NOMO-1 treated with dmso at 0.1 percent for 144 hours (cell line): ENCODE measurements at regions not wholly inside any gene's neighbourhood (a gene's known extent, or its start where the extent isn't known, plus 50 kb on each side); places are given as distances from the start of the nearest gene placed in this dataset.
"Not testable (repeated sequence)": the region's sequence is repeated elsewhere in the genome, so short reads cannot be mapped to it uniquely, and the experiment has no call there.

ENCODE experiments used
- DNase-seq: peaks from one replicate; lab custom pipeline; 2025; ENCODE audit not compliant: unreplicated experiment; lab: John Stamatoyannopoulos, UW

DNA sequence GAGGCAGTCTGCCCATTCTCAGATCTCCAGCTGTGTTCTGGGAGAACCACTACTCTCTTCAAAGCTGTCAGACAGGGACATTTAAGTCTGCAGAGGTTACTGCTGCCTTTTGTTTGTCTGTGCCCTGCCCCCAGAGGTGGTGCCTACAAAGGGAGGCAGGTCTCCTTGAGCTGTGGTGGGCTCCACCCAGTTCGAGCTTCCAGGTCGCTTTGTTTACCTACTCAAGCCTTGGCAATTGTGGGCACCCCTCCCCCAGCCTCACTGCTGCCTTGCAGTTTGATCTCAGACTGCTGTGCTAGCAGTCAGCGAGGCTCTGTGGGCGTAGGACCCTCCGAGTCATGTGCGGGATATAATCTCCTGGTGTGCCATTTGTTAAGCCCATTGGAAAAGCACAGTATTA is 640.9 kb upstream of the SYNCRIP start:
- not testable (repeated sequence) for DNase-seq

DNA sequence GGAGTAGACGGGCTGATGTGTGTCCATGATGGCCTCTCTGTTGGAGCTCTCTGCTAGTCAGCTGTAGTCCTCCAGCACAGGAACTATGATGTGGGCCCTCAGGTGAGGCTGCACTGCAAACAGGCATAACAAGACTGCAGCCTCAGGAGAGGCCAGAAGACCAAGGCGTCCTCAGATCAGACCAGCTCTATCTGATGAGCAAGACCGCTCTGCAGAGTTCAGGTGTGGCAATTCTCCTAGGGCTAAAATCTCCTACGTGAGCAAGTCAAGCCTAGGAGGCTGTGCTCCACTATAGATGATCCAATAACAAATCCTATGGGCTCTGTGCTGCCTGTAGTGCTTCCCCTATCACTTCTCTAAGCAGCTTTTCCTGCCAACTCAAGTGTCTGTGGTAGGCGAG is 633.4 kb upstream of the SYNCRIP start:
- no peak for DNase-seq

DNA sequence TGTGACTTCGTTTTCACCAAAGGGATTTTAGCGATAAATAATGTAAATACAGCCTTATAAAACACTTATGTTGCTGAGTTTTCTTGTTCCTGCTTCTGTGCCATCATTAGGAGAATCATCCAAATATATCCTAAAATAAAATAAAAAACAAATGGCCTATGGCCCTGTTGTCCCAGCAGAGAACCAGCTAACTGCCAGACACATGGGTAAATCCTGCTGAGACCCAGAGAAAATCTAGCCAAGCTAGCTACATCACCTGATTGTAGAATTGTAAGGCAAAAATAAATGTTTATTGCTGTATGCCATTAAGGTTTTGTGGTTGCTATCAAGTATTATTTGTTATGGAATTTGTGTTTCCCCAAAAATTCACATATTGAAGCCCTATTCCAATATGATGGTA is 631.2 kb upstream of the SYNCRIP start:
- no peak for DNase-seq

DNA sequence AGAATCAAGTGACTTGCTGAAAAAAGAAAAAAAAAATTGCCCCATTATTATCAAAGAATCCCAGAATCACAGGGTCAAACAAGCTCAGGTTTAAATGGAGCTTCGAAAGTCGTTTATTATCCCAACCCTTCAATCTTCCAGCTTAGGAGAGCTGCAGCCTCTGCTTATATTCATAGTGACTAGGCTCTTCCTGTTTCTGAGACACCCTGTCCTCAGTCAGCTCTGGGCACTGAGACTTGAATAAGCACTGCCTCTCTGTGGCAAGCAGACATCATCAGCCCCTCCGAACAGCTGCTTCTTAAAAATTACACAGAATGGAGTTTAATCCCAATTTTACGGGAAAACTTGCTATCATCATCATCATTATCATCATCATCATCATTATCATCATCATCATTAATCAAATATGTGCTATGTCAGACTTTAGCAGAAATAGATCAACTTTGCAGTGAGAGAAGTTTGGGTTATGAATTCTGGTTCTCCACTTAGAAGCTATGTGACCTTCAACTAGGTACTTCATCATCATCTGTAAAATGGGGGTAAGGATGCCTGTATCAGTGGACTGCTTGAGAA is 614.0 kb upstream of the SYNCRIP start:
- no peak for DNase-seq

DNA sequence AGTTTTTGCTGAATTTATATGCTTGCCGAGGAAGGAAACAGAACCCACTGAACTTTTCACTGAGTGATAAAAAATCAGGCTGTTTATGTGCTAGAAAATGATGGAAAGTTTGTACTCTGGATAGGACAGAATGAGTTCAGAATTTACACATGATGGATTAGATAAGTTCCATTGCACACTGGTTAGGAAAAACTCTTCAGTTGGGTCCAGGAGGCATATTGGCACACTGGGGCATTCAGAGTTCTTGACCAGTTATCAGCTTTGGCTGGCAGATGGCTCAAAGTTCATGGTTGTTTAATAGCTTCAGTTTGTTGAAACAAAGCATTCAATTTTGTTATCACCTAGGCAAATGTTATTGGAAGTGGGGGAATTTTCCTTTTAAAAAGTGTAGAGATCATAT is 613.3 kb upstream of the SYNCRIP start:
- DNase-seq, result no peak

DNA sequence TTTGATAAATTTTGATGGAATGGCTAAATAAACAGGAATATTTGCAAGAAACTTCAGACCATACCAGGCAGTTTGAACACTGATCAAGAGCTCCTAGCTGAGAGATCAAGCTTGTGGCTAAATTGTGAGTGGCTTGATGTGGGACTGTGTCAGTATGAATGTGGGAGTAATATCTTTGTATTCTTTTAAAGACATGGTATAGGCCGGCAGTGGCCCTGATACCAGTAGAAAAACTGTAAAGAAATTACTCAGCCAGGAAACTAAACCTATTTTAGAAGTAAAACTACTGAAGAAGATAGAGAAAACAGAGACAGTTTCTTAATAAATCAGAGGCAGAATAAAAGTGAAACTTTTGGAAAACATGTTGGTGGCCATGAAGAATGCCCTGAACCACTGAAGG is 608.4 kb upstream of the SYNCRIP start:
- DNase-seq, result no peak

DNA sequence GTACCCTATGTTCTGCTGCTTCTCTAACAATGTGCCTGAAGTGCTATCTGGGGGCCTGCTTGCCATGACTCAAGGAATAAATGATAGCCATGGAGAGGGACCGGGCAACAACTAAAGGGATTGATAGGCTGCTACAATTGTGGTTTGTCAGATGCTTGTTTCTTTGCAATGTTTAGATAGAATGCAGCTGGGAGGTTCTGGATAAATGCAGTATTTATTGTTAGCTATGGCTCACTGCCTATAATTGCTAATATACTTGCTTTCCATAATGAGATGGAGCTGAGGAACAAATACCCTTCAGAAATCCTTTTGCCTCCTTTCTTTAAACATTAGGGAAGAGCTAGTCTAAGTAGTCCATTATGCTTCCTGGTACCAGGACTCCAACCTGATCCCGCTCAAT is 575.2 kb upstream of the SYNCRIP start:
- DNase-seq, result no peak

DNA sequence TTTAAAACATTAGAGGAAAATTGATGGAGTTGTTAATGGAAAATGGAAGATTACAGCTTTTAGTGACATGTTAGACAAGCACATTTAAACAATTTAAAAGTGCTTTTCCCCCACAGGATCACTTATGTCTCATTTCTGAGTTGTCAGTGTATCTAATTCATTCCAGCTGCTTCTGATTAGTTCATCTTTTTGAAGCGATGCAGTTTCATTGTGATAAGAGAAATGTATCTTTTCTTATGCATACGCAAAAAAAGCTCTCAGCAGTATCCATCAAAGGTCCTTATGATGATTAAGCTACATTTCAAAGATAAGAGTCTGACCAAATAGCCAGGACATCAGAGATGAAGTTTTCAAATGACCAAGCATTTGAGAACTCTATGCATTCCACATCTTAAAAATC is 572.6 kb upstream of the SYNCRIP start:
- DNase-seq, result no peak

DNA sequence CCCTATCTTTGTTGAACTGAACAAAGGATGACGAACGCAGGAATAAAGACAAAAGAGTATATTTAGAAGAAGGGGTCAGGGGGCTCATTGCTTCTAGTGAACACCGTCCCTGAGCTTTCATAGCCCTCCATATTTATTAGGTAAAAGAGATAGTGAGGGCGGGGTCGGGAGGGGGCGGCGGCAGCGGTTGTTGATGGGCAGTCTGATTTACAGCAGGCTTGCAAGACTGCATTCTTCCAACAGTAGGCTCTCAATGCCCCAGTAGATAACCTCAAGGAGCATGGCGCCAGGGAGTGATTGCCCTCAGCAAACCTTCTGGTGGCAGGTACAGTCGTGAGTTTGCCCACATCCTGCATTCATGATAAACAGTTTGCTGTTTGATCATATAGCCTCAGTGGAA is 563.3 kb upstream of the SYNCRIP start:
- DNase-seq, result no peak

DNA sequence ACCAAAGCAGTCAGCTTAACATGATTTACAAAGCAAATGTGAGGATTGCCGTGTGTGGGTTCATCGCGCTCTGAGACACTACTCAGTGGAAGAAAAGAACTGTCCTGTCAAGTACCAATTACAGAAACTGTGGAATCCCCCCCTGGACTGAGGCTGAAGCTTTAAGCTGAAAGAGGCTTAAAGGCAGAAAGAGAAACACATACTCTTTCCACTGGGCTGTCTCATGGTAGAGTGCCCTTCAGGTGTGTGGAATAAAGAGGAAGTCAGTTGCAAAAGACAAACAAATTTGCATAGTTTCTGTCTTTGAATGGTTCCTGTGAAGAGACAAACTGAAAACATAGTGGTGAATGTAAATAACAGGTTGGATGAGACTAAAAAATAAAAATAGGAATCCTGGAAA is 560.4 kb upstream of the SYNCRIP start:
- DNase-seq, result no peak

DNA sequence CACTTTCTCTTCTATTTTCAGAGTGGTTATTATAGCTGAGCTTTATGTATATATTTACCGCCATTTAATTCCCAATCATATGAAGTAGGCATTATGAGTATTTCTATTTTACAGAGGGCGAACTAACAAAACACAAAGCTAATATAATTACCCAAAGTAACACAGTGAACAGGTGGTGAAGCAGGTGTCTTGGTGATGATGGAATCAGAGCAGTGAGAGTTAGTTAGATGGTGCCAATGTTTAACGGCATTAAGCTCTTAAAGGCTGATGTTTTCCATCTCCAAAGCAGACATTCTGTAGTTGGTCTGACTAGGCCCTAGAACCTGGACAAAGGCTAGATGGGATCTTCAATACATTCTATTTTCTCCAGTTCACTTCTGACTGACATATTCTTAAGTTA is 551.1 kb upstream of the SYNCRIP start:
- no peak for DNase-seq

DNA sequence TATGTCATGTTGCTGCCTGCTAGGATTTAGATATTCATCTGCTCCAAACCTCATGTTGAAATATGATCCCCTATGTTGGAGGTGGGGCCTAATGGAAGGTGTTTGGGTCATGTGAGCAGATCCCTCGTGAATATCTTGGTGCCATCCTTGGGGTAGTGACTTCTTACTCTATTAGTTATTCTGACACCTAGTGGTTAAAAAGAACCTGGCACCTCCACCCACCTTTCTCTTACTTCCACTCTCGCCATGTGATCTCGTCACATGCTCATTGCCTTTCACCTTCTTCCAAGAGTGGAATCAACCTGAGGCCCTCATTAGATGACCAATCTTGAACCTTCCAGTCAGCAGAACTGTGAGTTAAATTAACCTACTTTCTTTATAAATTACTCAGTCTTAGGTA is 549.4 kb upstream of the SYNCRIP start:
- no peak for DNase-seq

DNA sequence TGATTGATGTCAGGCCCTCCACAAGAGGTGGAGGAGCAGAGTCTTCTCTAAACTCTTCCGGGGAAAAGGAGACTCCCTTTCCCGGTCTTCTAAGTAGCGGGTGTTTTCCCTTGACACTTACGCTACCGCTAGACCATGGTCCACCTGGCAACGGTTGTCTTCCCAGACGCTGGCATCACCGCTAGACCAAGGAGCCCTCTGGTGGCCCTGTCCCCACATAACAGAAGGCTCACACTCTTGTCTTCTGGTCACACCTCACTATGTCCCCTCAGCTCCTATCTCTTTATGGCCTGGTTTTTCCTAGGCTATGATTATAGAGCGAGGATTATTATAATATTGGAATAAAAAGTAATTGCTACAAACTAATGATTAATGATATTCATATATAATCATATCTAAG is 532.5 kb upstream of the SYNCRIP start:
- not testable (repeated sequence) for DNase-seq

DNA sequence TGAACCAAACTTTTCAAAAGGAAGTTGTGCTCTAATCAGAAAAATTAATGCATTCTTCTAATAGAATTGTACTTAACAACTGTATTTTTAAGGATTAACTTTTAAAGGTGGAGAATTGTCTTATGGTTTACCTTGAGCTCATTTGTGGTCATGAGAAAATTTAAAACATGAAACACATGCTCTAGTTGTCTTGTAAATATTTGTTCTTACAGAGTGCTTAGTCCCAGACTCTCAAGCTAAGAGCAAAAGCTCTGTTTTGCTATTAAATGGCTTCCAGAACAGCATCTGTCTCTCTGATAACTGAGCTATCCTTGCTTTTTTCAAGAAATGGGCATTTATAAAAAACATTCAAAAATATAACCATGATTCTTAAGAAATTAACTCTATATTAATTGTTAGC is 512.2 kb upstream of the SYNCRIP start:
- no peak for DNase-seq

DNA sequence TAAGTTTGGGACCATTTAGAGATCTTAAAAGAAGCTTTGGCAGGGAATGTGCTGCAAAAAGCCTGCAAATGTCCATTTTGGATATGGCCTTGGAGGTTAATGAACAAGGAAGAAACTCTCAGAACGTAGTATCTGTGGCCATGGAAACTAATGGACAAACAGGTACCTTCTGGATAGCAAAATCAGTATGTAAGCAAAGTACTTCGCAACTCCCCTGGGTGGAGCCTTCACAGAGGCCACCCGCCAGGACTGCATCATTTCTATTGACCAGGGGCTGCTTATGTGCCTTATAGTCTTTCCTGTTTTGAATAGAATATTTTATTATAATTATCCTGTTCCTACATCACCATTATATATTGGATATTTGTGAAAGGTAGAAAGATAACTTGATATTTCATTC is 510.8 kb upstream of the SYNCRIP start:
- no peak for DNase-seq

DNA sequence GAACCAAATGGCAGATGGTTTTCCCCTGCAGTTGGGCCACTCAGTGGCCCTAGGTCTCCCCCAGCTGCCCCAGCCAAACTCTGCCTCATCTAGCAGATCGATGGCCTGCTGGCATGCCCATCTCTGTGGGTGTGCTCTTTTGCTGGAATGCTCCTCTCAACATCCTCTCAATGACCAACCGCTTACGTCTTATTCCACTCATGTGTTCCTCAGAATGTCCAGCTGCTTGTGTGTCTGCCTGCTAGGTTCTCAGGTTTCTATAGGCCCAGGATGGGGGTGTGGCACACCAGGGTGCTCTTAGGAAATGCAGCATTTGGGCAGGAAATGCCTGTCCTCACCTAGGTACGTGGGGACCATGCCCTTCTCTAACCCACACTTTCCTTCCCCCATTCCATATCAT is 509.9 kb upstream of the SYNCRIP start:
- no peak for DNase-seq

DNA sequence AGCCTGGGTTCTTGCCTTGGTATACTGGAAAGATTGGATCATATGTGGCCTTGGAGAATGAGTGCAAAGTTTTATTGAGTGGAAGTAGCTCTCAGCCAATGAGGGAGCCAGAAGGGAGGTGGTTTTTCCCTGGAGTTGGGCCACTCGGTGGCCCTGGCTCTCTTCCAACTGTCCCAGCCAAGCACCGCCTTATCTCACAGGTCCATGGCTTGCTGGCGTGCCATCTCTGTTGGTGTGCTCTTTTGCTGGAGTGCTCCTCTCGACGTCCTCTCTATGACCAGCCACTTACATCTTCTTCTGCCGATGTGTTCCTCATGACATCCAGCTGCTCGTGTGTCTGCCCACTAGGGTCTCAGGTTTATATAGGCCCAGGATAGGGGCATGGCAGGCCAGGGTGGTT is 505.9 kb upstream of the SYNCRIP start:
- no peak for DNase-seq

DNA sequence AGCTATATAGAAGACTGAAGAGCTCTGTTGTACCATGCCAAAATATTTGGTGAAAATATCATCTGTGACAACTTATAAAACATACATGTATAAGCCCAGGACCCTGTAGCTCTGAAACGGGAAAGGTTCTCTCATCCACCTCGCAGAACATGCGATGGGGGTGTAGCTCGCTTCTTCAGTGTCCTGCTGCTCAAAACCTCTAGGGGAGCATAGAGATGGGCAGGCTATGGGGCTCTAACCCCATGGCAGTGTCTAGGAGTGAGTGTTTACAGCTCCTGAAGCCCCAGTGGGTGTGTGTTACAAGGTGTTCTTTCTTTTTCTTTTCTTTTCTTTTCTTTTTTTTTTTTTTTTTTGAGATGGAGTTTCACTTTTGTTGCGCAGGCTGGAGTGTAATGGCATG is 505.2 kb upstream of the SYNCRIP start:
- DNase-seq, result no peak

DNA sequence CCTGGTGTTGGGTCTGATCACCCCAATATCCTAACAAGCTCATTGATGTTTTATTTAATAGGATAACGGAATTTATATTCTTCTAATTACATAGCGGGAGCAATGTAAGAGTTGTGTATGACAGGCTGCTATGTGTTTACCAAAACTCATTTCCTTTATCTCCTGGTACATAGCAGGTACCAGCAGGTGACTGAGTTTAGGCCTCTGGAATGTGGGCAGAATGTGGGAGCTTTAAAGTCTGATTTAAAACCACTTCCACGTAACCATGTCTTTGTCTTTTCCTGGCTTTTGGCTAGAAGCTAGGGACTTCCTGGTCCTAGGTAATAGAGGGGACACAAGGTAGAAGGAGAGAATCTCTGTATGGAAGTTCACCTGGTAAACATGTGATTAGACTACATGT is 504.6 kb upstream of the SYNCRIP start:
- no peak for DNase-seq

DNA sequence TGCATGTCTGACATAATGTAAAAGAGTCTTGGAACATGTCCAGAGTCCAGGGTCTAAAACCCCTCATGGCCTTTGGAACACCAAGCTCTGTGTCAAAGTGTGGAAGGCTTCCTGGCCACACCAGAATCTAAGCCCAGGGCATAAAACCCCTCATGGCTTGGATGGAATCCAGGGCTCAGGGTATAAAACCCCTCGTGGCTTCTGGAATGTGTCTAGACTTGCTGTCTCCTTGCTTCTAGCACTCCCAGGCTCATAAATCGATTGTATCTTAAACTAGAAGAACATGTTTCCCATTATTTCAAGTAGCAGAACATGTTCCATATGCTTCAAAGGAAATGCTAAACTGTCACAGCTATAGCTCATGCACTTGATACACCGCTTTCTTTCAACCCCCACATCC is 504.1 kb upstream of the SYNCRIP start:
- not testable (repeated sequence) for DNase-seq

DNA sequence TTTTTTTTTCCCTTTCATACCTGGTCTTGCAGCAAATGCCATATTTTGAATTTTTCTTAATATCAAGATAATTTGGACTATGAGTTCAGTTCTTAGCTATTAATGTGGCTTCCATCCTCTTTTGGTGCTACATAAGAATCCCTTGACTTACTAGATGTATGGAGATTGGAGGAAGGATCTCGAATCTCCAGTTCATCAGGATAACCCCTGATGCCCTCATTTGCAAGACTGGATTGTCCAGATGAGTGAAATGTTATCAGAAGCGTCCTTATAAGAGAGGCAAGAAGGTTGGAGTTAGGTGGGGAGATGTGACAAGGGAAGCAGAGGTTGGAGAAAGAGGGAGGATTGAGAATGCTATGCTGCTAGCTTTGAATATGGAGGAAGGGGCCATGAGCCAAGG is 499.6 kb upstream of the SYNCRIP start:
- no peak for DNase-seq

DNA sequence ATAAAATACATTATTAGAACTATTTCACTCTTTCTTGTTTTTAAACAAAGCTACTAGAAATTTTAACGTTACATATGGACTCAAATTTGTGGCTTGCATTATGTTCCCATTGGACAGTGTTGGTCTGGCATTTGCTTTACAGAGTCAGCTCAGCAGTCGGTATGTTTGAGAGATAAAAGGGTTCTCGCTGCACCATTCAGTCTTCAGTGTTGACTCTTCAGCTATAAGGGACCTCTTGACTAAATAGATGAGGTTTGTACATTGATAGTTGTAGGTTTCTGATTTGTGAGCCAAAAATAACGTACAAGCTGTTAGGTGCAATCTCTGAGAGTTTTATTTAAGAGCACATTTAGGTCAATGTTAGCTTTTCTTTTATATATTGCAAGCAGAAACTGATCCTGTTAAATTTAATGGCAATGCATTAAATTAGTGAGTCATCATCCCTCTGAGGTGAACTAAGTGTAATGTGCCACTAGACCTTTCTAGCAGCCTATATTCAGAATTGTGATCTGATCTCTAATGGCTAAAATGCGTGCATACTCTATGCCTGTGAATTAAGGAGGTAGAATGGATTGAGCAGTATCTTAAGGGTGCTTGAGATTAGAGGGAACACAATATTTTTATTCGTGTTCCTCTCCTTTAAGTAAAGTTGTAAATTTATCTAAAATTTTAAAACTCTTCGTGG is 485.6 kb upstream of the SYNCRIP start:
- no peak for DNase-seq

DNA sequence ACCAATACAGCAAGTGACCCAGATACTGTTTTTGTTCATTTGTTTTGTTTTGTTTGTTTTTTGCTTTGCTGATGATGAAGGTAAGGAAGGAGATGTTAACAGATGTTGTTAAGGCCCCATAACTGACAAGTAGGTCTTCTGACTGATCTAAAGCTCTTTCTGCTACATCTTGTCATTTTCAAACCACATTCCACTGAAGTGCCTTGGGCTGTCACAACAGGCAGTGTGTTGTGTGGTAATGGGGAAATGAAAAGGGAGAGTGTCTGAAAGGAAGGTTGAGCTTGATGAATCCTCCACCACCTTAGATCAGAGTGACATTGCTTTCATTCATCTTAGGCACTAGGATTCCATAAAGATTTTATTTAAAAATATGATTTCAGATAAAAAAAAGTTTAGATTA is 479.4 kb upstream of the SYNCRIP start:
- no peak for DNase-seq
